Endothelial cell of umbilical vein (primary cell): ENCODE measurements at regions not wholly inside any gene's neighbourhood (a gene's known extent, or its start where the extent isn't known, plus 50 kb on each side); places are given as distances from the start of the nearest gene placed in this dataset.

Experiments
- BruUV-seq: library from RNA; stranded (reverse); fragments of 400-500 nt; replicated peaks from 2 replicates; lab custom pipeline; 2021; lab: Mats Ljungman, UMichigan
- CTCF ChIA-PET: fragments of 300-600, 350-600 bp; sonication (Branson Sonifier 250); formaldehyde crosslinking; loops from one replicate; lab custom pipeline; 2021; ENCODE audit warnings: antibody characterized with exemption, inconsistent platforms; lab: Charles Lee
- POLR2A ChIA-PET: fragments of 300-600, 350-600 bp; sonication (Branson Sonifier 250); formaldehyde crosslinking; loops from one replicate; lab custom pipeline; 2021; ENCODE audit warnings: antibody characterized with exemption, inconsistent platforms; lab: Charles Lee
- DNase-seq: peaks from one replicate; pipeline ENCODE4 v3.0.0-alpha.2; 2011; ENCODE audit warnings: low read depth, low spot score
- FAIRE-seq: peaks from 2 replicates; lab custom pipeline; 2011; peaks lifted over from hg19 to GRCh38; lab: Jason Lieb, UNC
- H2AFZ ChIP-seq: 2 replicates; pipeline ENCODE4 v1.6.0; 2012; ENCODE audit warnings: low read depth, low read length, control low read depth, inconsistent platforms
- H3K27ac ChIP-seq: 2 replicates; pipeline ENCODE4 v1.5.1; 2011; ENCODE audit warnings: low read depth, mild to moderate bottlenecking, control low read depth, low read length, moderate library complexity; ENCODE audit not compliant: insufficient read depth
- H3K27me3 ChIP-seq, 2 experiments: 2 replicates each; pipeline versions ENCODE4 v1.6.0 to v1.6.1; 2011; ENCODE audit warnings: low read length in 2 of 2, mixed read lengths in 1 of 2; ENCODE audit not compliant: control insufficient read depth in 2 of 2, insufficient read depth in 2 of 2
- H3K36me3 ChIP-seq, 2 experiments: 2 replicates in 1 of 2; 3 replicates in 1 of 2; pipeline ENCODE4 v1.5.1; 2011; ENCODE audit warnings: low read length in 2 of 2, mild to moderate bottlenecking in 1 of 2, moderate library complexity in 1 of 2; ENCODE audit not compliant: control insufficient read depth in 2 of 2, insufficient read depth in 2 of 2; ENCODE audit errors: extremely low read depth in 1 of 2
- H3K4me1 ChIP-seq: 3 replicates; pipeline ENCODE4 v1.5.1; 2011; ENCODE audit warnings: mild to moderate bottlenecking, low read length; ENCODE audit not compliant: control insufficient read depth, insufficient read depth; ENCODE audit errors: extremely low read depth
- H3K4me2 ChIP-seq: 2 replicates; pipeline ENCODE4 v1.6.1; 2011; ENCODE audit warnings: low read length, control low read depth, mixed read lengths; ENCODE audit not compliant: insufficient read depth
- H3K4me3 ChIP-seq, 3 experiments: fragments of 200-600 bp in 1 of 3; sonication (generic), shearing (Covaris generic) in 1 of 3; replicated peaks in 1 of 3; 2 replicates each; pipeline ENCODE4 v1.5.1; 2011 to 2016; ENCODE audit warnings: control low read depth in 3 of 3, low read length in 3 of 3, mild to moderate bottlenecking in 2 of 3, inconsistent platforms in 1 of 3, low read depth in 1 of 3, moderate library complexity in 1 of 3; ENCODE audit not compliant: insufficient read depth in 1 of 3
- H3K79me2 ChIP-seq: 2 replicates; pipeline ENCODE4 v1.6.0; 2012; ENCODE audit warnings: low read length, inconsistent platforms; ENCODE audit not compliant: control insufficient read depth, insufficient read depth
- H3K9ac ChIP-seq: replicated peaks from 2 replicates; pipeline ENCODE3; 2011; ENCODE audit warnings: low read length, control low read depth; ENCODE audit not compliant: insufficient read depth; ENCODE audit errors: extremely low read depth
- H3K9me1 ChIP-seq: replicated peaks from 3 replicates; pipeline ENCODE4 v1.6.0; 2011; ENCODE audit warnings: mild to moderate bottlenecking, low read length; ENCODE audit not compliant: control insufficient read depth, insufficient read depth; ENCODE audit errors: extremely low read depth
- H3K9me3 ChIP-seq: replicated peaks from 2 replicates; pipeline ENCODE4 v1.5.1; 2012; ENCODE audit warnings: low read length, inconsistent platforms; ENCODE audit not compliant: control insufficient read depth, insufficient read depth
- H4K20me1 ChIP-seq: replicated peaks from 2 replicates; pipeline ENCODE3; 2011; ENCODE audit warnings: mild to moderate bottlenecking, low read length; ENCODE audit not compliant: control insufficient read depth, insufficient read depth; ENCODE audit errors: extremely low read depth
- CTCF ChIP-seq, 2 donors: IDR thresholded peaks; 1 replicate in 1 of 2; 2 replicates in 1 of 2; pipeline ENCODE4 v1.5.1; 2011; ENCODE audit warnings: low read length in 2 of 2, mild to moderate bottlenecking in 2 of 2, moderate library complexity in 2 of 2, control low read depth in 1 of 2, inconsistent platforms in 1 of 2, low read depth in 1 of 2; ENCODE audit not compliant: insufficient read depth in 1 of 2; ENCODE audit errors: extremely low read depth in 1 of 2
- EZH2 ChIP-seq: IDR thresholded peaks from 2 replicates; pipeline ENCODE4 v1.6.1; 2012; ENCODE audit warnings: borderline replicate concordance, low read depth, mild to moderate bottlenecking, moderate library complexity, low read length, inconsistent platforms; ENCODE audit not compliant: severe bottlenecking
- FOS ChIP-seq: IDR thresholded peaks from 2 replicates; pipeline ENCODE4 v1.6.1; 2011; ENCODE audit warnings: mild to moderate bottlenecking, low read length, moderate library complexity, borderline replicate concordance; ENCODE audit not compliant: insufficient read depth
- GATA2 ChIP-seq: IDR thresholded peaks from 2 replicates; pipeline ENCODE4 v1.7.0; 2011; ENCODE audit warnings: low read depth, mild to moderate bottlenecking, moderate library complexity, mixed read lengths, low read length; ENCODE audit not compliant: insufficient read length, insufficient read depth
- JUN ChIP-seq: IDR thresholded peaks from 2 replicates; pipeline ENCODE4 v1.6.1; 2011; ENCODE audit warnings: borderline replicate concordance, low read depth; ENCODE audit not compliant: insufficient read length, insufficient read depth
- MAX ChIP-seq: IDR thresholded peaks from 2 replicates; pipeline ENCODE4 v1.6.1; 2011; ENCODE audit not compliant: insufficient read depth, insufficient read length
- MYC ChIP-seq: IDR thresholded peaks from one replicate; pipeline ENCODE4 v1.6.1; 2011; ENCODE audit warnings: mild to moderate bottlenecking, low read depth, low read length
- POLR2A ChIP-seq: IDR thresholded peaks from 2 replicates; pipeline ENCODE4 v1.6.1; 2012; ENCODE audit warnings: low read depth, mild to moderate bottlenecking, control low read depth, low read length
- POLR2AphosphoS5 ChIP-seq: IDR thresholded peaks from 2 replicates; pipeline ENCODE4 v1.6.1; 2012; ENCODE audit warnings: low read depth, mild to moderate bottlenecking, control low read depth, low read length, moderate library complexity; ENCODE audit not compliant: insufficient read depth
- dilution Hi-C: fragments of 300-500 bp; cut with MboI; formaldehyde crosslinking; loops from one replicate; pipeline ENCODE4 v1.15.0; 2019; ENCODE audit warnings: low sequenced_read_pairs; ENCODE audit not compliant: extremely low pct_ligation_motif_present
- intact Hi-C: fragments of 100-400 bp; cut with micrococcal nuclease; formaldehyde crosslinking; loops from one replicate; pipeline ENCODE4 v1.10.0; 2022

GRCh38 chr12:74741112-74741511 lies 203.5 kb downstream of the ATXN7L3B start:
- Histone ChIP-seq H3K79me2 (no peaks in the 10 kb centered on the region), H3K4me3 (no peak overlapping the region), H3K4me1 (no peaks in the 10 kb centered on the region), H3K27me3 (no peaks in the 10 kb centered on the region), H3K9ac (no peak overlapping the region), H3K9me1 (no peaks in the 10 kb centered on the region), H3K27ac (no peak overlapping the region), H3K9me3 (no peaks in the 10 kb centered on the region), H2AFZ (no peak overlapping the region), H4K20me1 (no peaks in the 10 kb centered on the region), H3K4me2 (no peak overlapping the region), H3K36me3 (no peaks in the 10 kb centered on the region)
- TF ChIP-seq GATA2 (no peak), FOS (no peak), CTCF (IDR thresholded peaks at IDR 0.05; ENCODE audit: extremely low read depth in 1 of 2, insufficient read depth in 1 of 2, low read depth in 1 of 2, low read length in 2 of 2) (no peak), MYC (no peak), EZH2 (no peak), MAX (no peak), POLR2A (no peak), JUN (no peak), POLR2AphosphoS5 (no peak)
- intact Hi-C loops, result no loop called here
- CTCF ChIA-PET, result no interaction called here
- BruUV-seq, result no TSS peak
- FAIRE-seq (no peak), DNase-seq (no peak)
- dilution Hi-C loops, result no loop called here
- POLR2A ChIA-PET, result no interaction called here
